ENCODE measurements at regions not wholly inside any gene's neighbourhood (a gene's known extent, or its start where the extent isn't known, plus 50 kb on each side); places are given as distances from the start of the nearest gene placed in this dataset.

DNA sequence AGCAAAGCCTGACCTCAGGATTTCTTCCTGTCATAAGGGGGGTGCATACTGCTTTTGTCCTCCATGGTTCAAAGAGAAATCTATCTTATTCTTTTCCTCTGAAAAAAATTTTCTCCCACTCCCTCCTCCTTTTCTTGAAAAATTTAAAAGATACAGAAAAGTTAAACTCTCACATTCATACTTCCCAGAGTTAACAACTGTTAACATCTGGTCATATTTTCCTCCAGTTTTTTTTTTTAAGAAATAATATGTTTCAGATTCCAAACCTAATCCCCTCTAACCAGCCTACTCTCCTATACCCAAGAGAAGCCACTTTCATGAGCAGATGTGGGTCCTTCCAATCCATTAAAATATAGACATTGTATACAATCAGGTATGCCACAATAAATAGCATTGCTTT, 378.9 kb upstream of the HNRNPA3 start:
- TF ChIP-seq, protein P1, sequence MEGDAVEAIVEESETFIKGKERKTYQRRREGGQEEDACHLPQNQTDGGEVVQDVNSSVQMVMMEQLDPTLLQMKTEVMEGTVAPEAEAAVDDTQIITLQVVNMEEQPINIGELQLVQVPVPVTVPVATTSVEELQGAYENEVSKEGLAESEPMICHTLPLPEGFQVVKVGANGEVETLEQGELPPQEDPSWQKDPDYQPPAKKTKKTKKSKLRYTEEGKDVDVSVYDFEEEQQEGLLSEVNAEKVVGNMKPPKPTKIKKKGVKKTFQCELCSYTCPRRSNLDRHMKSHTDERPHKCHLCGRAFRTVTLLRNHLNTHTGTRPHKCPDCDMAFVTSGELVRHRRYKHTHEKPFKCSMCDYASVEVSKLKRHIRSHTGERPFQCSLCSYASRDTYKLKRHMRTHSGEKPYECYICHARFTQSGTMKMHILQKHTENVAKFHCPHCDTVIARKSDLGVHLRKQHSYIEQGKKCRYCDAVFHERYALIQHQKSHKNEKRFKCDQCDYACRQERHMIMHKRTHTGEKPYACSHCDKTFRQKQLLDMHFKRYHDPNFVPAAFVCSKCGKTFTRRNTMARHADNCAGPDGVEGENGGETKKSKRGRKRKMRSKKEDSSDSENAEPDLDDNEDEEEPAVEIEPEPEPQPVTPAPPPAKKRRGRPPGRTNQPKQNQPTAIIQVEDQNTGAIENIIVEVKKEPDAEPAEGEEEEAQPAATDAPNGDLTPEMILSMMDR (IDR thresholded peaks at IDR 0.05): no peak
- no peak for TF ChIP-seq POLR2A (IDR thresholded peaks at IDR 0.05)

DNA sequence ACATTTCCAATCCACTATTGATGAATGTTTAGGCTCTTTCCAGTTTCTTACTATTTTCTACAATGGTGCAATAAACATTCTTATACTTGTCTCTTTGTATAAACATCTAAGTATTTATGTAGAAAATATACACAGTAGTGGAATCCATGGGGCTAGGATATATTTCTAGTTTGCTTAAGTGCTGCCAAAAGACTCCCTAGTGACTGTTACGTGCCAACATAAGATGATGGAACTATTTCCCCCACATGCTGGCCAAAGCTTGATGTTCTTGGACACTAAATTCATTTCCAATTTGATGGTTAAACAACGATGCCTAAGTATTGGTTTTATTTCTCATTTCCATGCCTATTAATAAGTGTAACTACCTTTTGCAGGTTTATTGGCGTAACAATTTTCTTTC, 378.4 kb upstream of the HNRNPA3 start:
- Histone ChIP-seq H3K4me3 (no peak overlapping the region), H3K27me3 (no peaks in the 10 kb centered on the region), H3K4me1 (no peaks in the 10 kb centered on the region), H3K27ac (no peak overlapping the region), H3K9me3 (no peaks in the 10 kb centered on the region), H3K36me3 (ENCODE audit: low read depth, missing control alignments) (no peaks in the 10 kb centered on the region)
- TF ChIP-seq POLR2A (IDR thresholded peaks at IDR 0.05): no peak
- TF ChIP-seq, protein P1 (IDR thresholded peaks at IDR 0.05): no peak
- DNase-seq: no peak
- intact Hi-C loops (cut with DNase I; ENCODE audit: low total_unique reads): no loop called here
- 72 to 78% methylated on average over 3 of the region's 3 CpGs for WGBS, 2 donors

More for the DNA sequence above, 378.9 kb upstream of the HNRNPA3 start:
- no peaks in the 10 kb centered on the region for H3K27me3 ChIP-seq
- H3K4me3 ChIP-seq: no peak overlapping the region
- H3K27ac ChIP-seq: no peak overlapping the region
- no peaks in the 10 kb centered on the region for H3K4me1 ChIP-seq
- intact Hi-C loops (cut with DNase I; ENCODE audit: low total_unique reads): no loop called here
- no peaks in the 10 kb centered on the region for H3K36me3 ChIP-seq (ENCODE audit: low read depth, missing control alignments)
- no peaks in the 10 kb centered on the region for H3K9me3 ChIP-seq
- no peak for DNase-seq

DNA sequence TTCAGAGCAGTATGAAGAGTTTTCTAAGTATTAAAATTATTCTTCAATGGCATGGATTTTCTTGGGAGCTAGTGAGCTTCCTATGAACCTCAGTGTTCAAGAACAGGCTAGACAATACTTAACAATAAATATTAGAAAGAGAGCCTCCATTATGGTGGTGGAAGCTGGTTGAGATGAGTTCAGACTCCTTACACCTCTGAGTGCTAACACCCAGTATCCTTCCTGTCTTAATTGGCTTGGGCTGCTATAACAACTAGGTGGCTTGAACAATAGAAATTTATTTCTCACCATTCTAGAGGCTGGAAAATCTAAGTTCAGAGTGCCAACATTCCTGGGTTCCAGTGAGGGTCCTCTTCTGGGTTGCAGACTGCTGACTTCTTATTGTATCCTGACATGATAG, 369.4 kb upstream of the HNRNPA3 start:
- Histone ChIP-seq H3K27ac (no peak overlapping the region), H3K4me1 (no peaks in the 10 kb centered on the region), H3K9me3 (no peaks in the 10 kb centered on the region), H3K27me3 (no peaks in the 10 kb centered on the region), H3K36me3 (ENCODE audit: low read depth, missing control alignments) (no peaks in the 10 kb centered on the region), H3K4me3 (no peak overlapping the region)
- TF ChIP-seq POLR2A (IDR thresholded peaks at IDR 0.05): no peak
- TF ChIP-seq, protein P1 (IDR thresholded peaks at IDR 0.05): no peak
- intact Hi-C loops (cut with DNase I; ENCODE audit: low total_unique reads): no loop called here
- no peak for DNase-seq

DNA sequence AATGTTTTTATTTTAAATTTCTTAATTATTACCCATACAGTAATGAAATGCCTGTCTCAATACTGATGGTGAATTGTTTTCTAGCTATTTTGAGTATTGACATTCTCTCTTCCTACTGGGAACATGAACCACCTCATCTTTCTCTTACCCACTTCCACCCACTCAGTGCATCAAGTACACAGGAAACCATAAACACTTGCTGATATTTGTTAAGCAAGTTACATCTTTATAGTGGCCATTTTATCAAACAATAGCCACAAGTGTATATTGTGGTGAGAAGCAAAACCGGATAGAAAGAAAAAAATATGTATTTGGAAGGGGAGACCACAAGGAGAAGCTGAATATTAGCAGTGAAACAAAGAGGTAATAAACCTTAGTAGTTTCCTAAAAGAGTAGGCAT, 368.1 kb upstream of the HNRNPA3 start:
- no peak for TF ChIP-seq POLR2A (IDR thresholded peaks at IDR 0.05)
- TF ChIP-seq, protein P1 (IDR thresholded peaks at IDR 0.05): no peak
- H3K27me3 ChIP-seq: no peaks in the 10 kb centered on the region
- H3K36me3 ChIP-seq (ENCODE audit: low read depth, missing control alignments): no peaks in the 10 kb centered on the region
- no peak for DNase-seq
- no peaks in the 10 kb centered on the region for H3K4me1 ChIP-seq
- H3K4me3 ChIP-seq: no peak overlapping the region
- 79 to 93% methylated on average over 1 of the region's 1 CpG for WGBS, 2 donors
- no peak overlapping the region for H3K27ac ChIP-seq
- intact Hi-C loops (cut with DNase I; ENCODE audit: low total_unique reads): no loop called here
- H3K9me3 ChIP-seq: no peaks in the 10 kb centered on the region

DNA sequence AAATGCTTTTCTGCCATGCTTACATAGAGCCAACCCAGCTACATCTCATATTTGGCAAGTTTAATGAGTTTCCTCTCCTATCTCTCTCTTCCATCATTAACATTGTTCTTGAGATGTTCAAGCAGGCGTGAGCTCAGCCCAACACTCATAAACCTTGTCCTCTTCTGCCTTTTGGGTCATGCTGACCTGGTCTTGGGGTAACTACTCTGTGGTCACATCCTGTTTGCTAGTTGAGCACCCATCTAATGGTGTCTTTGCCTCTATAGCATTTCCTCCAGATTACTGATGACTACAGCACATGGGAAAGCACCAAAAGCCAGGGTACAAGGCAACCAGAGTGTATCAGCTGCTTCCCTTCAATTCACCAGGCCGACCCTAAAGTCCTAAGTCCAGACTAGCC, 366.9 kb upstream of the HNRNPA3 start:
- Histone ChIP-seq H3K36me3 (ENCODE audit: low read depth, missing control alignments) (no peaks in the 10 kb centered on the region), H3K4me3 (no peak overlapping the region), H3K9me3 (no peaks in the 10 kb centered on the region), H3K27ac (no peak overlapping the region), H3K27me3 (no peaks in the 10 kb centered on the region), H3K4me1 (no peaks in the 10 kb centered on the region)
- 82 to 87% methylated on average over 2 of the region's 2 CpGs for WGBS, 2 donors
- intact Hi-C loops (cut with DNase I; ENCODE audit: low total_unique reads): no loop called here
- DNase-seq: no peak
- no peak for TF ChIP-seq POLR2A (IDR thresholded peaks at IDR 0.05)
- TF ChIP-seq, protein P1 (IDR thresholded peaks at IDR 0.05): no peak
